GM13977 (cell line): ENCODE measurements at regions not wholly inside any gene's neighbourhood (a gene's known extent, or its start where the extent isn't known, plus 50 kb on each side); places are given as distances from the start of the nearest gene placed in this dataset.

ENCODE experiments used
- DNase-seq: peaks from one replicate; pipeline ENCODE4 v3.0.0; 2012; ENCODE audit warnings: low spot score
- CTCF ChIP-seq: IDR thresholded peaks from 2 replicates; pipeline ENCODE4 v1.5.1; 2012; ENCODE audit warnings: mild to moderate bottlenecking, control low read depth; ENCODE audit not compliant: insufficient read depth; ENCODE audit errors: extremely low read depth, missing control alignments
- in situ Hi-C: fragments of 300-500 bp; cut with MboI; formaldehyde crosslinking; loops from one replicate; pipeline ENCODE4 v1.12.0; 2022; ENCODE audit warnings: low sequenced_read_pairs, low pct_unique_long_range_greater_than_20kb, mixed read lengths, inconsistent platforms; ENCODE audit not compliant: unreplicated experiment

DNA sequence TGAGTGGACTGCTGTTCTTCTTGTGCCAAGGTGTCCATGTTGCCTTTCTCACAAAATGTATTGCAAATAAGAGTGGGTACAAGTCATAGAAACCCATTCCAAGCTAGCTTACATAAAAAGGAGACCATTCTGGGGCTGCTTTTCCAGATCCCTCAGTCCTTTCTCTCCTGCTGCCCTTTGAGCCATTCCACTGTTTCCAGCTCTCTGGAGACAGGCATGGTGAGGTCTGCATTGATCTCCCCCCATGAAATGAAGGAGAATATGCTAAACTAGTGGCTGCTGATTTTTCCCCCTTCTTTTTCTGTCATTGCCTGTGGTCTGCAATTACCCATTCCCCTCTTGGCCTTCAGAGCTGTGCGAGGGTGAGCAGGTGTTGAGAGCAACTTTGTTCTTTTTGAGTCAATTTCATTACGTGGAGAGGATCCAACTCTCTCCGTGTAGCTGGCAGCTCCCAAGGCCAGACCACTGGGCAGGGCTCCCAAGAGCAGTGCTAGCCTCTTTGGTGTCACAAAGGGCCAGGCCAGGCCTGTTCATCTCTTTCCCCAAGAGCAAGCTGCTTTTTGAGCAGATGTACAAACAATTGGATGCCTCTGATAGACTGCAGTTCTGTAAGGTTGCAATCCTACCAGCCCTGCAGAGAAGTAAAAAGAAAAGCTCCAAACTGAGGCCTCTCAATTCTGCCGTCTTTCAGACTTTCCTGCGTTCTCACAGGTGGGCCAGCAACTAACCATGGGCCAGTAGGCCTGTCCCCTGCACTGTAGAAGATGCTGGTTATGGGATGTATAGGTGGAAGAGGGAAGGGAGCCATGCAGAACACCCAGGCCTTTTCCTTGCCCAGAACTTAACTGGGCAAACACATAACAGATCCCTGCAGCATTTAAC, 96.1 kb upstream of the ARMC2 start:
- TF ChIP-seq CTCF, result no peak
- no peak for DNase-seq
- in situ Hi-C loops, result no loop called here

DNA sequence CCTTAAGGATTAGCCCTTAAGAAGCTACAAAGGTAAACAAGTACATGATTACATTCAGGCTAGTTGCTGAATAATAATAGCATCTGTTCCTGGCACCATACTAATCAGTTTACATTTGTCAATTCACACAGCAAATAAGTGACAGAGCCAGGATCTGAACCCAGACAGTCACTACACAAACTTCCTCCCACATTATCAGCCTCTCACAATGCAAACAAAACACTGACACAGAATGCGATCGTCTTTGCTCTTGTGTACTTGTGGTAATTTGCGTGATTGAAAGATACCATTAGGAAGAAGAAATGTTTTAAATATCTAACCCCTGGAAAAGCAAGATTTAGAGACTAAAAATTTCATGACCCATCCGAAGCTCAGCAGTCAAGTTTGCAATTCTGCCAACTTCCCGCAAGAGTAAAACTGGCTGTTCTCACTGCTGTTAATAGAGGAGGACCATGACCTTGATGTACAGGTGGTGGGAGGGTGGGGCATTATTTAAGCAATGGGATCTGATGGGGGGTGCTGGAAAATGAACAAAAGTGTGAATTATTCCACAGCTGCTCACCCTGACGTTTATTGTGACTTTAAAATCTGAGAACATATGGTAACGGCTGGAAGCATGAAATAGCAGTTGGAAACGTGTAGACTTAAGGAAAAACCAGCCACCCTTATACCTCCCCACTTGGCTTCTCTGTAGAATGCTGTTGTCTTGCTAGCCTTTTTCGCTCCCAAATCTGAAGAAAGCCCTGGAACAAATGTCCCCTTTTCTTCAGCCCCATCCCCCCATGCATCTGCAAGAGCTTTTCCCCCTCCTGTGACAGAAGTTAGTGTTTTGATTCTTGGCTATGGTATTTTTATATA, 95.3 kb upstream of the ARMC2 start:
- DNase-seq, result no peak
- TF ChIP-seq CTCF, result no peak
- in situ Hi-C loops, result no loop called here

DNA sequence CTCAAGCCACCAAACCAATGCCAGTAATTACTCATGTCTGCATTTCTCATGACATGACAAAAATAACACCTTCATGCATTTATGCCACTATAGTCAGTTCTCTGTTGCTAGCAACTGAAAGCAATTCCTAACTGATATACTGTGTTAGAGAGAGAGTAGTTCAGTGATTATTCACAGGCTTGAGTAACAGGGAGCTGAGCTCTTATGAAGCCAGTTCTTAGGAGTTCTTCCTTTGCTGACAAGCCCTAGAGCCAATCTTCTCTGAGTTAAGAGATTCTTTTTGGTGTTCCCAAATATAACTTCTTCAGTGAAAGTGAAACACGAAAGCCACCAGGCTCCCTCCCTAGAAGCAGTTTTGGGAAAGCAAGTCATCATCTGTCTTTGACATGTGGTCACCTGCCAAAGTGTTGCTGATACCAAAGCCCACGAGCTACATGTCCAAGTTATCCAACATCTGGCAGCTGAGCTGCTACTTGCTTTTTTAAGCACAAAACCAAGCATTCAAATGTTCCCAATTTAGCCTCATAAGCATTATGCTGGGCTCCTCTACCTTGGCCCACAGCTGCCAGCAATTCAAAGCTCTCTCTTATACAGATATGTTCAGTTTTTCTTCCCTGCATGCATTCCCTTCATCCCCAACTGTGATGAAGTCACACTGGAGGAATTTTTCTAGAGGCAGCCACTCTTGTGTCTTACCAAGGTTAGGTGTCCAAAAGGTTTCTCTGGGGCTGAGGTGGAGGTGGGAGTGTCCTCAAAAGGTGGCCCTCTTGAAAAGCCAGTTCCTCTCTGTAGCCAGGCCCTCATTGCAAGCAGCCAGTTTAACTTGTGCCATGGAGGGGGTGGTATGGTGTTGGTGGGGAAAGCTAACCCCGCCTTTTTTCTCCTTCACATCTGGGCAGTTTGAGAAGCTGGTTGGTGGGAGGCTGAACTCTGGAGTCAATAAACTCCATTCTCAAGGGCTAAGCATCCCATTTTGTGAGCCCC, 92.7 kb upstream of the ARMC2 start:
- in situ Hi-C loops, result no loop called here
- DNase-seq, result no peak
- no peak for TF ChIP-seq CTCF

DNA sequence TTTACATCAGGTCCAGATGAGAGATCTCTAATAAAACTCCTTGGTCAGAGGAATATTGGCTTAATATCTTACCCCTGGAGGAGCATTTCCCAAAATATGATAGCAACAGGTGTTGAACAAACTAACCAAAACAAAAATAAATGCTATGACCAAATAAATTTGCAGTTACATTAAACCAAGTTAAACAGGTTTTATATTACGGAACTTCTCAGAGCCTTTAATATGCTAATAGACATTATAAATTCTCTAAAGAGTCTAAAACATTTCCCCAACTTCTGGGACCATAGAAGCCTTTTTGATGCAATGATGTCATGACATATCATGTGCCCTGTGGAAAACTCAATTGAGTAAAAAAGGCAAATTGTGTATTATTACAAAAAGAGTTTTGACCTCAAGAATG, 90.9 kb upstream of the ARMC2 start:
- in situ Hi-C loops, result no loop called here
- no peak for DNase-seq
- TF ChIP-seq CTCF, result no peak

DNA sequence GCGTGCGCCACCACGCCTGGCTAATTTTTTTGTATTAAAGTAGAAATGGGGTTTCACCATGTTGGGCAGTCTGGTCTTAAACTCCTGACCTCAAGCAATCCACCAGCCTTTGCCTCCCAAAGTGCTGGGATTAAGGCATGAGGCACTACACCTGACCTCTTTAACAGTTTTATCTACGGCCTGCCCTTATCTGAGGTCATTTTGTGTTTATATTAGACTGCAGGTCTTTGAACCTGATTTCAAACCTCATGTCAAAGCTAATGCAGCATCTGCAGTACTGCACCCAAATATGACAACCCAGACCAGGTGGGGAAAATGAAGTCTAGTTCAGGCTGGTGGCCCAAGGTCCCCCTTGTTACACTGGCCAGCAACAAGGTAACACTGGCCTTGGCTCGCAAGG, 89.3 kb upstream of the ARMC2 start:
- TF ChIP-seq CTCF, result no peak

More for the DNA sequence above, 89.3 kb upstream of the ARMC2 start:
- in situ Hi-C loops, result no loop called here
- no peak for DNase-seq
